ENCODE measurements at regions not wholly inside any gene's neighbourhood (a gene's known extent, or its start where the extent isn't known, plus 50 kb on each side); places are given as distances from the start of the nearest gene placed in this dataset.

DNA sequence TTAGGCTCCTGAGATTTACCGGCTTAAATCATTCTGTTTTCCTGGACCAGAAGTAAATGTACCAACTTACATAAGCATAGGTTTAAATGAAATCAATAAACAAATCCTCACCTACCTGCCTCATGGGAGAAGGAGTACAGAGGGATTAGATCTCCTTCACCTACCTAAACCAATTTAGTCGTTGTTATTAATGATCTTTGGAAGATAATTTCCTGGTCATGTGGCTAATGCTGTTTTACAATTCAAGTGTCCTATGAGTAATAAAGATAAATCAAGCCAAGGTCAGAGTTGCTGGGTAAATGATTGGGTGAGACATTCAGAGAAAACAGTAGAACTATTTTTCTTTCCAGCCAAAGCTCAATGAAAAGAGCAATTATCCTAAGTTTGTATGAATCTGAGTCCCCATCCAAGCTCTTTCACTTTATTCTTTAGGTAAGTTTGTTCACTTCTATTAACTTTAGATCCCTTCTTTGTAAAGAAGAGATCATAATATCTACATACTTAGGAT lies 423.0 kb upstream of the FAM241A start:
- no peaks in the 10 kb centered on the region for H3K79me2 ChIP-seq (ENCODE audit: control insufficient read depth, insufficient read depth, low read length)
- TF ChIP-seq, protein P1, sequence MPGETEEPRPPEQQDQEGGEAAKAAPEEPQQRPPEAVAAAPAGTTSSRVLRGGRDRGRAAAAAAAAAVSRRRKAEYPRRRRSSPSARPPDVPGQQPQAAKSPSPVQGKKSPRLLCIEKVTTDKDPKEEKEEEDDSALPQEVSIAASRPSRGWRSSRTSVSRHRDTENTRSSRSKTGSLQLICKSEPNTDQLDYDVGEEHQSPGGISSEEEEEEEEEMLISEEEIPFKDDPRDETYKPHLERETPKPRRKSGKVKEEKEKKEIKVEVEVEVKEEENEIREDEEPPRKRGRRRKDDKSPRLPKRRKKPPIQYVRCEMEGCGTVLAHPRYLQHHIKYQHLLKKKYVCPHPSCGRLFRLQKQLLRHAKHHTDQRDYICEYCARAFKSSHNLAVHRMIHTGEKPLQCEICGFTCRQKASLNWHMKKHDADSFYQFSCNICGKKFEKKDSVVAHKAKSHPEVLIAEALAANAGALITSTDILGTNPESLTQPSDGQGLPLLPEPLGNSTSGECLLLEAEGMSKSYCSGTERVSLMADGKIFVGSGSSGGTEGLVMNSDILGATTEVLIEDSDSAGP (CRISPR knock-in tag; IDR thresholded peaks at IDR 0.05), result no peak
- TF ChIP-seq NFE2L1 (tag; IDR thresholded peaks at IDR 0.05; ENCODE audit: borderline replicate concordance, low read depth), result no peak
- TF ChIP-seq CHCHD3 (CRISPR knock-in tag; IDR thresholded peaks at IDR 0.05), result no peak
- TF ChIP-seq ZNF584 (CRISPR knock-in tag; IDR thresholded peaks at IDR 0.05; ENCODE audit: low read depth), result no peak
- TF ChIP-seq, protein P2, sequence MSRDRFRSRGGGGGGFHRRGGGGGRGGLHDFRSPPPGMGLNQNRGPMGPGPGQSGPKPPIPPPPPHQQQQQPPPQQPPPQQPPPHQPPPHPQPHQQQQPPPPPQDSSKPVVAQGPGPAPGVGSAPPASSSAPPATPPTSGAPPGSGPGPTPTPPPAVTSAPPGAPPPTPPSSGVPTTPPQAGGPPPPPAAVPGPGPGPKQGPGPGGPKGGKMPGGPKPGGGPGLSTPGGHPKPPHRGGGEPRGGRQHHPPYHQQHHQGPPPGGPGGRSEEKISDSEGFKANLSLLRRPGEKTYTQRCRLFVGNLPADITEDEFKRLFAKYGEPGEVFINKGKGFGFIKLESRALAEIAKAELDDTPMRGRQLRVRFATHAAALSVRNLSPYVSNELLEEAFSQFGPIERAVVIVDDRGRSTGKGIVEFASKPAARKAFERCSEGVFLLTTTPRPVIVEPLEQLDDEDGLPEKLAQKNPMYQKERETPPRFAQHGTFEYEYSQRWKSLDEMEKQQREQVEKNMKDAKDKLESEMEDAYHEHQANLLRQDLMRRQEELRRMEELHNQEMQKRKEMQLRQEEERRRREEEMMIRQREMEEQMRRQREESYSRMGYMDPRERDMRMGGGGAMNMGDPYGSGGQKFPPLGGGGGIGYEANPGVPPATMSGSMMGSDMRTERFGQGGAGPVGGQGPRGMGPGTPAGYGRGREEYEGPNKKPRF (IDR thresholded peaks at IDR 0.05; ENCODE audit: low read depth, low read length), result no peak
- TF ChIP-seq ZC3H11A (IDR thresholded peaks at IDR 0.05; ENCODE audit: low read depth, low read length), result no peak
- no peak for TF ChIP-seq GTF2A2 (tag; IDR thresholded peaks at IDR 0.05)
- TF ChIP-seq SNRNP70 (optimal IDR thresholded peaks at IDR 0.05; ENCODE audit: low read depth, low read length), result no peak
- TF ChIP-seq ZKSCAN1 (IDR thresholded peaks at IDR 0.05; ENCODE audit: low read depth, low read length), result no peak
- TF ChIP-seq, protein P3, sequence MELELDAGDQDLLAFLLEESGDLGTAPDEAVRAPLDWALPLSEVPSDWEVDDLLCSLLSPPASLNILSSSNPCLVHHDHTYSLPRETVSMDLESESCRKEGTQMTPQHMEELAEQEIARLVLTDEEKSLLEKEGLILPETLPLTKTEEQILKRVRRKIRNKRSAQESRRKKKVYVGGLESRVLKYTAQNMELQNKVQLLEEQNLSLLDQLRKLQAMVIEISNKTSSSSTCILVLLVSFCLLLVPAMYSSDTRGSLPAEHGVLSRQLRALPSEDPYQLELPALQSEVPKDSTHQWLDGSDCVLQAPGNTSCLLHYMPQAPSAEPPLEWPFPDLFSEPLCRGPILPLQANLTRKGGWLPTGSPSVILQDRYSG (tag; conservative IDR thresholded peaks at IDR 0.05; ENCODE audit: low read depth), result no peak
- H3K9me3 ChIP-seq (replicated peaks; ENCODE audit: control insufficient read depth, insufficient read depth, low read depth, low read length), result no peaks in the 10 kb centered on the region; the same call in 1 of the 2 replicates
- no peaks in the 10 kb centered on the region for H3K9me1 ChIP-seq (ENCODE audit: control insufficient read depth, insufficient read depth, low read length)
- H2AFZ ChIP-seq (ENCODE audit: low read depth, low read length), result no peak overlapping the region
- in situ Hi-C loops (cut with MboI), result no loop called here
- FAIRE-seq (no peak), ATAC-seq (no peak), DNase-seq (ENCODE audit: extremely low read depth in 1 of 4, low spot score in 3 of 4) (no peak)
- ChIA-PET CTCF (ENCODE audit: low intra/inter-chr PET ratio) (no interaction called here), POLR2A (no interaction called here)
- no peaks in the 10 kb centered on the region for H3K36me3 ChIP-seq (ENCODE audit: control insufficient read depth, insufficient read depth, low read length)
- no peak overlapping the region for H3K4me2 ChIP-seq (ENCODE audit: insufficient read depth, low read length)
- H4K20me1 ChIP-seq (replicated peaks; ENCODE audit: control insufficient read depth, insufficient read depth, low read length), result no peaks in the 10 kb centered on the region
- intact Hi-C loops (cut with micrococcal nuclease), result no loop called here
- H3K27me3 ChIP-seq (ENCODE audit: control insufficient read depth in 2 of 2, insufficient read depth in 2 of 2, low read length in 2 of 2), result no peaks in the 10 kb centered on the region
- no peaks in the 10 kb centered on the region for H3K4me1 ChIP-seq (replicated peaks in 1 of 2; ENCODE audit: control insufficient read depth in 2 of 2, insufficient read depth in 2 of 2, low read length in 2 of 2)
- no TSS peak for BruUV-seq (replicated peaks)
- 3% methylated on average over 2 of the region's 2 CpGs for WGBS (ENCODE audit: insufficient coverage, low coverage, missing lambda C conversion rate)
- H3K4me3 ChIP-seq, result no peak overlapping the region
- no peak overlapping the region for H3K27ac ChIP-seq (ENCODE audit: extremely low read depth, low read depth, low read length)
- H3K9ac ChIP-seq (ENCODE audit: insufficient read depth in 1 of 2, low read depth in 2 of 2, low read length in 2 of 2), result no peak overlapping the region
